ENCODE measurements at regions not wholly inside any gene's neighbourhood (a gene's known extent, or its start where the extent isn't known, plus 50 kb on each side); places are given as distances from the start of the nearest gene placed in this dataset.
"Not testable (repeated sequence)": the region's sequence is repeated elsewhere in the genome, so short reads cannot be mapped to it uniquely, and the experiment has no call there.

DNA sequence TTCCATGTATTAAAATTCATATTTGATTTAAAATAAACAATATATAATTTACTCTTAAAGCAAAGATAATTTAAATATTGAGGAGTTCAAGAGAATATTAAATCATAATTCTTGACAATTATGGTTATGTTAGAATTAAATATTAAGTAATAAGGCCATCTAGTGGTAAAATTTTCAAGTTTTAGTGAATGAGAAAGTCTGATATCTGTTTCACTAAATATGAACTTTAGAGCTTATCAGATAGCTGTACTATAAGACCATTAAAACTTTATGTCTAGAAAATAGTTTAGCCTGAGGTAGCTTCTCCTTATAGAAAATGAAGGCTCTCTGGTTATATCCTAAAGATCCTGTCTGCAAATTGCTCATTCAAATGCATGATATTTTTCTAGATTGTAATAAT lies 152.1 kb upstream of the PRSS12 start:
- DNase-seq = not testable (repeated sequence)

DNA sequence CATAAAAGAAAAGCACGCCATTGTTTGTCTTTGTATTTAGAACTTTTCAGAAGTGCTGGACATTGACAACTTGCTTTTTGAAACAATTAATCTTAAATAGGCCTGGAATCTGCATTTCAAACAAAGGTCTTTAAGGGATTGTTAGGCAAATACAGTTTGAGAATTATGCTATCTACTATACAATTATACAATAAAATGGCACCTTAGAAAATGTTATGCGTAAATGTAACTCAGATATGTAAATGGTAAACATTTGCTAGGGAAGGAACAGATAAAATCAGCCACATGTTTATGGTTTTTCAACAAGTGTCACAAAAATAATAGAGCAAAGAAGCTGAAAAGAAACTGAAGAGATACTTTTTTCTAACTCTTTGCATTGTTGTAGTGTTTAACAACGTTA lies 152.7 kb upstream of the PRSS12 start:
- not testable (repeated sequence) for DNase-seq

DNA sequence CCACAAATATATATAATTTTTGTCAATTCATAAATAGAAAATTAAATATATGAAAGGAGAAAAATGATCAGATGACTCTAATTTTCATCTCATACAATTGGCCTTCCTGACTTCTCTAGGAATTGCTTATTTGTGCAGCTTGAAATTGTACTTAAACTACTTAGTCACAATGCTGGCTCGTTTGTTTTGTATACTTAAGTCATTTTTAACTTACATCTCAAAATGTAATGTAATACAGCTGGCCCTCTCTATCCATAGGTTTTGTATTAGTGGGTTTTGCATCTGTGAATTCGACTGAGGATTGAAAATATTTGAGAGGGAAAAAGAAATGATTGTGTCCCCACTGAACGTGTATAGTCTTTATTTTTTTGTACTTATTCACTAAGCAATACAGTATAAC lies 160.1 kb upstream of the PRSS12 start:
- DNase-seq = not testable (repeated sequence)

DNA sequence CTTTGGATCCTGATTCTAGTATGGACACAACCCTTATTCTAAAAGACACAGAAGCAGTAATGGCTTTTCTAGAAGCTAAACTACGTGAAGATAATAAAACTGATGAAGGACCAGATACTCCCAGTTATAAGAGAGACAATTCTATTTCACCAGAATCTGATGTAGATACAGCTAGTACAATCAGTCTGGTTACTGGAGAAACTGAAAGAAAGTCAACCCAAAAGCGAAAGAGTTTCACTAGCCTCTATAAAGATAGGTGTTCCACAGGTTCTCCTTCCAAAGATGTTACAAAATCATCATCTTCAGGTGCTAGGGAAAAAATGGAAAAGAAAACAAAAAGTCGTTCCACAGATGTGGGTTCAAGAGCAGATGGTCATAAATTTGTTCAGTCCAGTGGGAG lies 161.5 kb upstream of the PRSS12 start:
- not testable (repeated sequence) for DNase-seq

DNA sequence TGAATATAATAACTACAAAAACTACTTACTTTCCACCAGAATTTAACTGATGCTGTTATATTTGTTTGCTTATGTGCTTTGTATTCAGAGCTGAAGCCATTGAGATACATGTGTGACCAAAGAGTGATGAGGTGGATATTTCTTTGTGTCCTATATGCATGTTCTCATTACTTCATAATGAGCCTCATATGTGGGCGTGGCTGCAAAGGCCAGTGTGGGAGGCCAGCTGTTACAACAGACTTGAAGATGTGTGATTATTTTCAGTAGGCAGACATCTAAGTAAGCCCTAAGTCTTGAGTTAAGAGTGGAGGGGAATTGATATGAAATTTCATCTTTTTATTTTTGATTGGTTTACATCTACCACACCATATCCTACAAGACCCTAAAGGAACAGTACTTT lies 163.3 kb upstream of the PRSS12 start:
- not testable (repeated sequence) for DNase-seq

DNA sequence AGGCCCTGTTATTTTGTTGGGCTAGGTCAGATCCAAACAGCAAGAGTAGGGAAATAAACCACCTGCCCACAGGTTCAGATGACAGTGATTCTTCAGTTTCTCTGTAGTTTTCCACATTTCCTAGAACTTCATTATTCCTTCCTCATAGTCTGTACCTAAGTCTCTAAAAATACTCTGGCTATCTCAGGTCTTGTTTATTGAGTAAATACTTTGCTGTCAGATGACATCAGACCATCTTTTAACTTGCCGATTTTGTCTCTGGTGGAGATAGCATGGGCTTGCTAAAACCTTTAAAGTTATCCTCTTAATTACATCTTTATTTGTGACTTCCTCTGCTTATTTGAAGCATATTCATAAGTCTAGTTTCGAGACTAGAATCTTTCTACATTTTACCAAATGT lies 155.1 kb upstream of the METTL14 start:
- not testable (repeated sequence) for DNase-seq

DNA sequence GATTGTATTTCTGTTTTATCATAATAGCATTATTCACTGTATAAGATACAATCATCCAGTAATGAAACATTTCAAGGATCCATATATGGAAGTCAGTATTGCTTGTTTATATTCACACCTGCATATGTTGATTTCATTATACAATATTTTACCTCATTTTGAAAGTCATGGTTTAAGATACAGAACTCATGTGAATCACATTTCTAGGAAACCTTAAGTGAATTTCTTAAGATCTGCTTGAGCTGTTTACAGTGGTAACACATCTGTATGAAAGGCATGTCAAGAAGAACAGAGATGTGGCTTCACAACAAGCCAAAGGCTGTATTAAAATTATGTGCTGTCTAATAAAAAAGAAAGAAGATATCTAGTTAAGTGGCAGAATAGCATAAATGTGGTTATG lies 153.2 kb upstream of the METTL14 start:
- DNase-seq = not testable (repeated sequence)

DNA sequence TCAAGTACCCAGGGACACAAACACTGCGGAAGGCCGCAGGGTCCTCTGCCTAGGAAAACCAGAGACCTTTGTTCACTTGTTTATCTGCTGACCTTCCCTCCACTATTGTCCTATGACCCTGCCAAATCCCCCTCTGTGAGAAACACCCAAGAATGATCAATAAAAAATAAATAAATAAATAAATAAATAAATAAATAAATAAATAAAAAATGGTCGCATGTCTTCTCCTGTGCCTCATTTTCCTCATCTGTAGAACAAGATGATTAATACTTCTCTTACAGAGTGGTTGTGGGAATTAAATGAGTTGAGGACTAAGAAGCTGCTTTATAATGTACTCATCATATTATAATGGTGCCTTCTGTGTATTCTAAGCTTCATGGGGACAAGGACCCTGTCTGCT lies 149.4 kb upstream of the METTL14 start:
- not testable (repeated sequence) for DNase-seq

DNA sequence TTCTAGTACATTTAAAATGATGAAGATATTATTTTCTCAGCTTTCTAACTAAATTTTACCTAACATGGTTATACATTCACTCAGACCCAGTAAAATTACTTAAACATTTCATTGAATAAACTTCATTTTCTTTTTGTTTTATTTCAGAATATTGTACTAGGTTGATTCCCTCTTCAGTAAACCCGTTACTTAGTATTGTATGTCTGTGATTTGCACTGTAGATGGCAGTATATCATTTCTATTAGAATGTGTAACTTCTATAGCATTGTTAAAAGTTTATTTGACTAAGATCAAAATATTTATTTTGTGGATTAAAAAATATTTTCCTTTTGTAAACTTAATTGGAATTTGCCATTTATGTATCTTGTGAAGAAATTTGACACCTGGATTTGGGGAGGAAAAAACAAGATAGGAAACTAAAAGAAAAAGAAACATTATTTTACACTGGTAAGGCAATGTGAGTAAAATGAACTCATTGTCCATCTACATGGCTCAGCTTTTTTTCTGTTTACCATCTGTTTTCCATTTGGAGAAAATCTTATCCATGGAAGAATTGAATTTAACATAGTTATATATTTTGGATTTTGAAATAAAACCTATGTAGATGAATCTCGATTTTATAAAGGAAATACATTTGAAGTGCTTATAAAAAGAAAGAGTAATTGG lies 145.6 kb upstream of the METTL14 start:
- not testable (repeated sequence) for DNase-seq

DNA sequence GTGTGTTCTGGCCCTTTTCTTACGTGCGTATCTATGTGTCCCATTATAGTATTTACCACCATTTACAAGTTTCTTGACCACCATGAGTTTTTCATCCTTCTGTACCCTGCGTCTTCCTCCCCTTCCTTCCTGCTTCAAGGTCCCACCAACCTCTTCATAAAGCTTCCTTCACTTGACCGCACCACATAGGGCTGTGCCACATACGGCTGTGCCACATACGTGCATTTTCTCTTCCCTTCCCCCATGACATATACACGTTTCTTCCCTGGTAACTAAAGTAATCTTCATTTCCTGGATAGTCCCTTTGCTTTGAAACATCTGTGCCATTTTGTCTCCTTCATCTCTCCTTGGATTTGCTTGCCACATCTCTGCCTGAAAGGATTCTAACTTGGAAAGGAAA lies 128.6 kb upstream of the METTL14 start:
- DNase-seq = not testable (repeated sequence)

DNA sequence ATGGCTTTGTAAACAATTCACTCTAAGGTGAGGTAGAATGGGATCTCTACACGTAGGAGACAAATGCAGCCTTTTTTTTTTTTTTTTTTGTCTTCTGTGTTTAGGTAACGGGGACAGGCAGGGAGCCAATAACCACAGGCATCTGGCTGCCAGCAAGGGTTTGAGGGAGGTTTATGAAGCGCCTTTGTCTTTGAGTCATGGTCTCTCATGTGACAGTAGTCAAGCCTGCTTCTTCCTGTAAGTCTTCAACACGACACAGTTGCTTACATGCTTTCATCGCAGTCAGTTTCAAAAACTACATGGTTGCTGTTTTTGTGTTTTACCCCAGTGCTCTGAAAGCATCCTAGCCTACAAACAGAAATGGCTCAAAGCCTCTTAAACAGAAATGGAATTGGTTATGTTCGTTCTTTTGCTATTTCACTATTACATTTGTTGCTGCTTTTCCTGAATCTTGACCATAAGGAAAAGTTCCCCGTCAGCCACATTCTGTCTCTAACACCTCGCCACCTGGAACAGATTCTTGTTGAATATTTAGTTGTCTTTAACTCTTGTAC lies 127.8 kb upstream of the METTL14 start:
- no peak for DNase-seq

DNA sequence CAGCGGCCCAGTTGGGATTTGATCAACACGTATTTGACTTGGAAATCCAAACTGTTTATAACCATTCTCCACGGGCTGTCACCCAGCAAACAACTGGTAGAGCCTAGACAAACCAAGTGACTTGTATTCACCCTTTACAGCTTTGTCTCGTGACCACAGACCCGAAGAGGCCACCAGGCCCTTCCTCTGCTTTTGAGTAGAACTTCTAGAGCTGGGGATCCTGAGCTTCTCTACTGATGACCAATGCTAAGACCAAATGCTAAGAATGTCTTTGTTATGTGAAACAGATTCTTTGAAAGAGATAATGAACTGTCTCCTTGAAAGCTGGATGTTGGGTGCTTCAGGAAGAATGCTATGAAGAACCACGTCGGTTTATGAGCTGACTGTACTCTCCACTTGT lies 127.0 kb upstream of the METTL14 start:
- DNase-seq = not testable (repeated sequence)

DNA sequence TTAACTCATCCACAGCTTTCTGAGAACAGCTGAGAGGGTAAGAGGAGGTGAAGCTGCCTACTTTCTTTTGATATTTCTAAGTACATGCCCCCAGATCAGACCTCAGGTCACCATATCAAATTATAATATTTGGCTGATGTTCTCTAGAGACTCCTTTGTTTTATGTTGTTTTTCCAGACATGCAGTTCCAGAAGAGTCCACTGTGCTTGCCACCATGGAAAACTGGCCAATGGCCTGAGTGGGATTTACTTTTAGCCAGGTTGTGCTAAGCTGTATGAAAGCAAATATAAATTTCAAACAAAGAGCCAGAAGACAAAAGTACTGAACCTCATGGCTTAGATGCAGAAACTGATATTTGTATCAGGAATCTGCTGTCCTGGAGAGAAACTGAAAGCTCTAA lies 123.6 kb upstream of the METTL14 start:
- not testable (repeated sequence) for DNase-seq

DNA sequence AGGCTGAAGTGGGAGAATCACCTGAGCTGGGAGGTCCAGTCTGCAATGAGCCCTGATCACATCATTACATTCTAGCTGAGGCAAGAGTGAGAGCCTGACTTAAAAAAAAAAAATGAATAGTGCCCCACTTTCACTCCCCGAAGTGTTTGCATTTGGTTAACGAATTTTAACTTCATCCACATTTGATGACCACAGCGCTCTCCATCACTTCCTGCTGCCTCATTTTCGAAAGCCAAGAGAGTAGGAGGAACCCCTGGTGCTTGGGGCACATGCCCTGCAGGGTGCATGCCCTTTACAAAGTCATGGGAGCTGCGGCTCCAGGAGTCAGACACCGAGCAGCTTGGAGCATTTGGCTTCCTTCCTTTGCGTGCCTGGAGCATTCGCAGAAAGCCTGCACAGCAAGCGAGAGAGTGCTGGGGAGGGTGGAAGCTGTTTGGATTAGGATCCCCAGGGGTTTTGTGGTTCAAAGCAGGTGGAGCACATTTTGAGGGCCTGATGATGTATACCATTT lies 119.1 kb upstream of the METTL14 start:
- DNase-seq = not testable (repeated sequence)

DNA sequence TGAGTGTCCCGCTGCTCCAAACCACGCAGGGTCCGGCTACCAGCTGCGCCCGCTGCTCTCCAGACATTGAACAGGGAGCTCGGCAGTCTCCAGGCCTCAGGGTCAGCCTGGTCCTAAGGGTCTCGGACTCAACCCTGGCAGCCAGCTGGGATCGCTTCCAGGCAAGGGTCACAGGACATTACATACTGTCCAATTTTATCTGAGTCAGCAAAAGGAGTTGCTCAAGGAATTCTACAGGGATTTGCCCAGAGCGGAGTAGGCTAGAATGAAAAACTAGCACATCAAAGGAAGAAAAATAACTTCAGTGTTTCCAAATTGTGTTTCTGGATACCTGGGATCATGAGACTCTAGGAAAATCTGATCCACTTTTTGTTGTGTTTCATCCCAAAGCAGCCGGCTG lies 112.2 kb upstream of the METTL14 start:
- DNase-seq = not testable (repeated sequence)

DNA sequence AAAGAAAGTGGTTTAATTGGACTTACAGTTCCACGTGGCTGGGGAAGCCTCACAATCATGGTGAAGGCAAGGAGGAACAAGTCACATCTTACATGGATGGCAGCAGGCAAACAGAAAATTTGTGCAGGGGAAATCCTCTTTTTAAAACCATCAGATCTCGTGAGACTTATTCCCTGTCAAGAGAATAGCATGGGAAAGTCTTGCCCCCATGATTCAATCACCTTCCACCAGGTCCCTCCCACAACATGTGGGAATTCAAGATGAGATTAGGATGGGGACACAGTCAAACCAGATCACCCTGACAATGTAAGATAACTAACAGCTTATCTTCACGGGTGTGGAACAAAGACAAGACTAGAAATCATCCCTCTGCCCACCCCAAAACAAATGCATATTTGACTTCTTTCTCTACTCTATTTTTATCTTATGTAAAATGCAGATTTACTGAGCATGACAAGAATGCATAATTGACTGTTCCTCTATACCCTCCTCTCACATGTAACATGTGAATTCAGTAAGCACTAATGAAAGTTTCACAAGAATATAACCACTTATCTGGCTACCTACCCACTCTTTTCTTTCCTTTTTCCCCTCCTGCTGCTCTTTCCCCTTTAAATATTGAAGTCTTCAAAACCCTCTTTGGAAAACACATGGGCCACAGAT lies 110.8 kb upstream of the METTL14 start:
- not testable (repeated sequence) for DNase-seq

DNA sequence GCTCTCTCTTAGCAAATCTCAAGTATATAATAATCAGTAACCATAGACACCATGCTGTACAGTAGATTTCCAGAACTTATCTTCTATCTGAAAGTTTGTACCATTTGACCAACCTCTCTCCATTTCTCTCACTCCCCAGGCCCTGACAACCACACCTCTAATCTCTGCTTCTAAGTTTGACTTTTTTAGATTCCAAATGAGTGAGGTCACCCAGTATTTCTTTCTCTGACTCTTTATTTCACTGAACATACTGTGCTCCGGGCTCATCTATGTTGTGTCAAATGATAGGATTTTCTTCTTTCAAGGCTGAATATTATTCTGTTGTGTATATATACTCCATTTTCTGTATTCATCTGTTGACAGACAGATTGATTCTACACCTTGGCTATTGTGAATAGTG lies 110.1 kb upstream of the METTL14 start:
- DNase-seq = not testable (repeated sequence)

DNA sequence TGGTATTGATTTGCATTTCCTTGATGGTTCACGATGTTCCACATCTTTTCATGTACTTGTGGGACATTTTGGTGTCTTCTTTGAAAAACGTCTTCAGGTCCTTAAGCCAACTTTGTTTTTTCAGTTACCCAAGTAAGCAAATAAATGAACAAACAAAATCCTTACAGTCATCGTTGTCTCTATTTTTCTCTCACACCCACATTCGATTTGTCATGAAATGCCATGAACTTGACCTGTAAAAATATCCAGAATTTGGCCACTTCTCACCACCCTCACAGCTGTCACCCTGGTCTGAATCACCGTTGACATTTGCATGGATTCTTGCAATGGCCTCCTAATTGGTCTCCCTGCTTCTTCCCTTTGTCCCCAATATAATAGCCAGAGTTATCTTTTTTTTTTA lies 109.5 kb upstream of the METTL14 start:
- not testable (repeated sequence) for DNase-seq

DNA sequence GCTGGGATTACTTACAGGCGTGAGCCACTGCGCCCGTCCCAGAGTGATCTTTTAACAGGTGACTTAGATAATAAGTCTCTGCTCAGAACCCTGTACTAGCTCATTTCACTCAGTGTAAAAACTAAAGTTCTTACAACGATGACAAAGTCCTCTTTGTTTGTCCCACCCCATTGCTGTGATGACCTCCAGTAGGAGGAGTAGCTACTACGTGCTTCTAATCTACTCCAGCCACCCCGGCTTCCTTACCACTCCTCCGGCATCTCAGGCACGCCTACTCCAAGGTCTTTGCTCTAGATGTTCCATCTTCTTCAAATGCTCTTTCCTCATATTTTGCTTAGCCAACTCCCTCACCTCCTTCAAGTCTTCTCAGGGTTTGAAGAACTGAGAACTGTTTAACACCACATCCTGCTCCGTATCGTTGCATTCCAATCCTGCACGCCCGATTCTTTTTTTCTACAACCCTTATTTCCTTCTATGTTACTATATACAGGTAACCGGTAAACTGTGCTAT lies 108.4 kb upstream of the METTL14 start:
- not testable (repeated sequence) for DNase-seq

DNA sequence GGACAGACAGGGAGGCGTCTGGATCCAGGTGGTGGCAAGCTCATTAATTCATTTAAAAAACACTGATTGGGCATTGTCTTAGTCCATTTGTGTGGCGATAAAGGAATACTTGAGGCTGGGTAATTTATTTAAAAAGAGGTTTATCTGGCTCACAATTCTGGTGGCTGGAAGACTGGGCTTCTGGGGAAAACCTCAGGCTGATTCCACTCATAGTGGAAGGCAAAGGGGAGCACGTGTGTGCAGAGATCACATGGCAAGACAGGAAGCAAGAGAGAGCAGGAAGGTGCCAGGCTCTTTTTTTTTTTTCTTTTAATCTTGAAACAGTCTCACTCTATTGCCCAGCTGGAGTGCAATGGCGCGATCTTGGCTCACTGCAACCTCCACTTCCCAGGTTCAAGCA lies 100.2 kb upstream of the METTL14 start:
- DNase-seq = no peak

DNA sequence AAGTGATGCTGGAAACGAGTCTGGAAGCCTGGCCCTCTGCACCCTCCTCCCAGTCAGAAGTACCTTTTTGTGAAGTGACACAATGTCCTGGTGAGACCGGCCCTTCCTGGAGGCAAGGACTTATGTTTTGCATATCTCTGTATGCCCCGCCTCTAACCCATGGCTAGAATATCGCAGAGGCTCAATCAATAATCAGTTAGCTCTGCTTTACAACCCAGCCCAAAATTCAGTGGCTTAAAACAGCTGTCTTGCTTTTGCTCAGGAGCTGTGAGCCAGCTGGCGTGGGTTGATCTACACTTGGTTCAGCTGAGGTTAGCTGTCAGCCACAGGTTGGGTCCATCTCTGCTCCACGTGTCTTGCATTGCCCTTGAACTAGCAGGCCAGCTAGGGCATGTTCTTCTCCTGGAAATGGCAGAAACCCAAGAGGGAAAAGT lies 98.8 kb upstream of the METTL14 start:
- no peak for DNase-seq

DNA sequence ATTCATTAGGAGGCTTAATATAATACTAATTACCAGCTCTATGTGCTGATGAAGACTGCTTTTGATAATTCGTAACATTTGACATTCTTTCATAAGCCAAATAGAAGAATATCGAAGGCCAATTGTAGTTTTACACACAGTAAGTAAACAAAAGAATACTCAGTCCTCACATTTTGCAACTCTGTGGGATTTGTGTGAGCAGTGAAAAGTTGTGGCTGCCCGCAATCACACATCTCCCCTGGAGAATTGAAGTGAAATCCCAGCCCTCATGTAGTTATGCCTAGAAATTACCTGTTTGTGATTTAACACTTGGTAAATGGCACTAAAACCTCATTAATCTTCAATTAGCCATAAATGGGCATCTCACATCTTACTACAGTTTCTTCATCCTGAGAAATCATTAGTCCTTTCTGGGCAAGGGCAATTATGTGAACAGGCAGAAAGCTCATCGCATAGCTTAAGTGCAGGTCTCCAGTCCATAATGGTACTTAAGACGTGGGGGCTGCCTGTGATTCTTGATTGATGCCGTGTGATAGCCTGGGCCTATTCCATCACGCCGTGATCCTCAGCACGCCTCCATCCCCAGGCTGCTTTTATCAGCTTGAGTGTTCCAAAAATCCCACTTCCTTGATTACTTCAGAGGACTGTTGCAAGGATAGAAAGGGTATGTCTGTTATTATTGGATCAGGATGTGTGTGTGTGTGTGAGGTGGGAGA lies 97.9 kb upstream of the METTL14 start:
- no peak for DNase-seq

DNA sequence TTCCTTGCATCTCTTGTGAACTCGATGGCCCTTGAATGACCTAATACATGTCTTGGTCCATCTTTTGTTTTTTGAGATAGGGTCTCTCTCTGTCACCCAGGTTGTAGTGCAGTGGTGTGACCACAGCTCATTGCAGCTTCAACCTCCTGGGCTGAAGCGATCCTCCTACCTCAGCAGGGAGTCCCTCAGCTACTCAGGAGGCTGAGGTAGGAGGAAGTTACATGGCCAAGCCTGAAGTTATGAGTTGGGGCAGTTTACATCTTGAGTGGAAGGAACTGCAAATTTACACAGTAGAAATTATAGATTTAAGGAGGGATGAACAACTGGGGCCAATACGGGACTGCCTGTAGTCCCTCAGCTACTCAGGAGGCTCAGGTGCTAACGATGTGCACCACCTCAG lies 97.2 kb upstream of the METTL14 start:
- no peak for DNase-seq

All from skin of body (tissue), 1 donor.